Lower lobe of right lung (tissue), 2 donors: ENCODE measurements at regions not wholly inside any gene's neighbourhood (a gene's known extent, or its start where the extent isn't known, plus 50 kb on each side); places are given as distances from the start of the nearest gene placed in this dataset.

Source experiments
- ATAC-seq, 2 donors: fragments of 200-7000 bp; cut with Tn5 transposase; one replicate each; pipeline ENCODE4 v1.9.1; 2020 to 2022; ENCODE audit warnings: mild to moderate bottlenecking in 2 of 2, moderate library complexity in 2 of 2
- DNase-seq: peaks from one replicate; pipeline ENCODE4 v3.0.0-alpha.2; 2020
- H3K27ac ChIP-seq: fragments of 200-600 bp; one replicate; pipeline ENCODE4 v1.8.0; 2022
- H3K27me3 ChIP-seq: fragments of 200-600 bp; one replicate; pipeline ENCODE4 v1.8.0; 2022; ENCODE audit warnings: low read depth
- H3K36me3 ChIP-seq: fragments of 200-600 bp; one replicate; pipeline ENCODE4 v1.8.0; 2022; ENCODE audit warnings: mild to moderate bottlenecking
- H3K4me1 ChIP-seq: fragments of 200-600 bp; one replicate; pipeline ENCODE4 v1.8.0; 2022
- H3K4me3 ChIP-seq: fragments of 200-600 bp; one replicate; pipeline ENCODE4 v1.8.0; 2022; ENCODE audit warnings: mild to moderate bottlenecking
- H3K9me3 ChIP-seq: fragments of 200-600 bp; one replicate; pipeline ENCODE4 v1.8.0; 2022
- CTCF ChIP-seq: fragments of 200-600 bp; IDR thresholded peaks from one replicate; pipeline ENCODE4 v1.8.0; 2022; ENCODE audit warnings: antibody characterized with exemption, mild to moderate bottlenecking
- intact Hi-C: fragments of 100-400 bp; cut with DNase I; formaldehyde crosslinking; loops from one replicate; pipeline ENCODE4 v1.11.0; 2022
- donor health status: DM: no; HTN: yes; CAD: no; lungs with severe emphysema.

GRCh38 chr16:80107900-80108299, 432.9 kb upstream of the DYNLRB2 start:
- H3K27ac ChIP-seq = no peak overlapping the region
- H3K4me1 ChIP-seq = no peaks in the 10 kb centered on the region
- DNase-seq = no peak

GRCh38 chr16:80105751-80106150, 435.0 kb upstream of the DYNLRB2 start:
- DNase-seq (no peak), ATAC-seq (no peak)
- no peak overlapping the region for H3K27ac ChIP-seq
- no peak overlapping the region for H3K4me3 ChIP-seq
- H3K36me3 ChIP-seq = no peaks in the 10 kb centered on the region
- intact Hi-C loops = no loop called here
- H3K27me3 ChIP-seq = no peaks in the 10 kb centered on the region
- no peak for TF ChIP-seq CTCF
- H3K9me3 ChIP-seq = no peaks in the 10 kb centered on the region
- H3K4me1 ChIP-seq = no peaks in the 10 kb centered on the region

More at GRCh38 chr16:80107900-80108299, 432.9 kb upstream of the DYNLRB2 start:
- intact Hi-C loops = no loop called here
- no peak for TF ChIP-seq CTCF
- Histone ChIP-seq H3K36me3 (no peaks in the 10 kb centered on the region), H3K4me3 (no peak overlapping the region), H3K27me3 (no peaks in the 10 kb centered on the region), H3K9me3 (no peaks in the 10 kb centered on the region)
- ATAC-seq = no peak

GRCh38 chr16:80105160-80105559, 435.6 kb upstream of the DYNLRB2 start:
- DNase-seq (no peak), ATAC-seq (no peak)
- Histone ChIP-seq H3K4me3 (no peak overlapping the region), H3K27me3 (no peaks in the 10 kb centered on the region), H3K27ac (no peak overlapping the region), H3K9me3 (no peaks in the 10 kb centered on the region), H3K4me1 (no peaks in the 10 kb centered on the region), H3K36me3 (no peaks in the 10 kb centered on the region)
- no peak for TF ChIP-seq CTCF
- intact Hi-C loops = no loop called here

GRCh38 chr16:80104401-80104800, 436.4 kb upstream of the DYNLRB2 start:
- DNase-seq (no peak), ATAC-seq (no peak)
- intact Hi-C loops = no loop called here
- Histone ChIP-seq H3K27ac (no peak overlapping the region), H3K27me3 (no peaks in the 10 kb centered on the region), H3K36me3 (no peaks in the 10 kb centered on the region), H3K4me1 (no peaks in the 10 kb centered on the region), H3K9me3 (no peaks in the 10 kb centered on the region), H3K4me3 (no peak overlapping the region)
- TF ChIP-seq CTCF = no peak

- H3K36me3 ChIP-seq = no peaks in the 10 kb centered on the region
- no peak for DNase-seq
- H3K4me1 ChIP-seq = no peaks in the 10 kb centered on the region
- no peaks in the 10 kb centered on the region for H3K9me3 ChIP-seq
- H3K27me3 ChIP-seq = no peaks in the 10 kb centered on the region
- ATAC-seq = no peak
- intact Hi-C loops = no loop called here
- TF ChIP-seq CTCF = no peak
- no peak overlapping the region for H3K4me3 ChIP-seq
- no peak overlapping the region for H3K27ac ChIP-seq
These were observed 437.3 kb upstream of the DYNLRB2 start for GRCh38 chr16:80103463-80103862.
